MM.1S (cell line): ENCODE measurements at regions not wholly inside any gene's neighbourhood (a gene's known extent, or its start where the extent isn't known, plus 50 kb on each side); places are given as distances from the start of the nearest gene placed in this dataset.

Source experiments
- EZH2 ChIP-seq: fragments of 300-600 bp; sonication (generic); optimal IDR thresholded peaks from 2 replicates; pipeline ENCODE3; 2017; ENCODE audit warnings: low read depth, mild to moderate bottlenecking, antibody characterized with exemption, low read length, mixed read lengths
- TF ChIP-seq, protein P1 (sequence below): fragments of 300-600 bp; sonication (generic); IDR thresholded peaks from 2 replicates; pipeline ENCODE4 v1.5.1; 2016; ENCODE audit warnings: antibody characterized with exemption, low read length, mixed read lengths

DNA sequence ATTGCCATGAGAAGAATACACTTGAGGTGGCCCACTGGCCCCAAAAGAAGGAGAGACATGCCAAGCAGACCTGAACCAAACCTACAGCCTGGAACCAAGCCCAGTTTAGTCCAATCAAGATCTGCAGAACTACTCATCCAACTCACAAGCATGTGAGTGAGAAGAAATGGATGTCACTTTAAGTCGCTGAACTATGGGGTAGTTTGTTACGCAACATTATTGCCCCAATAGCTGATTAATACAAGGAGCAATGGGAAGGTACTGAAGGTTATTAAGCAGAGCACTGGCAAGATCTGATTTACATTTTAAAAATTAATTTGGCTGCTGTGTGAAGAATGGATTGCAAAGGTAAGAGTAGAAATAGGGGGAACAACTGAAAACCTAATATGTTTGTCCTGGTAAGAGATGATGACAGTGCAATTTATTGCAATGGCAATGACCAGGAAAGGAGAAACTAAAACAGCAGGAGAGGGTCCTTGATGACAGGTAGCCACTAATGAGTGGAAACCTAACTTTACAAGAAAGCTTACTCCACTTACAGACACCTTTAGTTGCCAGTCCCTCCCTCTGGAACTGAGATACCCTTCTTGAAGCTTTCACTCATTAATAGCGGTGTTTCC lies 132.9 kb upstream of the GRIA1 start:
- TF ChIP-seq, protein P1, sequence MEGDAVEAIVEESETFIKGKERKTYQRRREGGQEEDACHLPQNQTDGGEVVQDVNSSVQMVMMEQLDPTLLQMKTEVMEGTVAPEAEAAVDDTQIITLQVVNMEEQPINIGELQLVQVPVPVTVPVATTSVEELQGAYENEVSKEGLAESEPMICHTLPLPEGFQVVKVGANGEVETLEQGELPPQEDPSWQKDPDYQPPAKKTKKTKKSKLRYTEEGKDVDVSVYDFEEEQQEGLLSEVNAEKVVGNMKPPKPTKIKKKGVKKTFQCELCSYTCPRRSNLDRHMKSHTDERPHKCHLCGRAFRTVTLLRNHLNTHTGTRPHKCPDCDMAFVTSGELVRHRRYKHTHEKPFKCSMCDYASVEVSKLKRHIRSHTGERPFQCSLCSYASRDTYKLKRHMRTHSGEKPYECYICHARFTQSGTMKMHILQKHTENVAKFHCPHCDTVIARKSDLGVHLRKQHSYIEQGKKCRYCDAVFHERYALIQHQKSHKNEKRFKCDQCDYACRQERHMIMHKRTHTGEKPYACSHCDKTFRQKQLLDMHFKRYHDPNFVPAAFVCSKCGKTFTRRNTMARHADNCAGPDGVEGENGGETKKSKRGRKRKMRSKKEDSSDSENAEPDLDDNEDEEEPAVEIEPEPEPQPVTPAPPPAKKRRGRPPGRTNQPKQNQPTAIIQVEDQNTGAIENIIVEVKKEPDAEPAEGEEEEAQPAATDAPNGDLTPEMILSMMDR, result no peak
- no peak for TF ChIP-seq EZH2
